ENCODE measurements at regions not wholly inside any gene's neighbourhood (a gene's known extent, or its start where the extent isn't known, plus 50 kb on each side); places are given as distances from the start of the nearest gene placed in this dataset.

GRCh38 chr1:90139837-90140236 is 144.9 kb downstream of the ZNF326 start:
- TF ChIP-seq CTCF (IDR thresholded peaks at IDR 0.05), result no peak
- no peak for TF ChIP-seq POLR2A (IDR thresholded peaks at IDR 0.05)

All from adrenal gland (tissue), 5 donors.